HepG2 (cell line): ENCODE measurements at regions not wholly inside any gene's neighbourhood (a gene's known extent, or its start where the extent isn't known, plus 50 kb on each side); places are given as distances from the start of the nearest gene placed in this dataset.

ENCODE experiments used
- ATAC-seq: fragments of 200-7000 bp; cut with Tn5 transposase; 3 replicates; pipeline ENCODE4 v1.9.1; 2020; ENCODE audit warnings: mild to moderate bottlenecking, moderate library complexity
- BruUV-seq: library from RNA; stranded (reverse); fragments of 400-500 nt; replicated peaks from 2 replicates; lab custom pipeline; 2021; lab: Mats Ljungman, UMichigan
- CTCF ChIA-PET: fragments of 300-600 bp; formaldehyde crosslinking; extraction: SDS; loops from one replicate; lab custom pipeline; 2021; ENCODE audit warnings: low total read pairs, inconsistent platforms, low intra/inter-chr PET ratio; lab: Yijun Ruan, JAX
- POLR2A ChIA-PET: fragments of 350-600 bp; sonication (Branson Sonifier 250); formaldehyde crosslinking; loops from one replicate; lab custom pipeline; 2020; ENCODE audit warnings: antibody characterized with exemption, inconsistent platforms; lab: Yijun Ruan, JAX
- DNase-seq: peaks from one replicate; pipeline ENCODE4 v3.0.0-alpha.2; 2015; ENCODE audit warnings: low spot score
- FAIRE-seq: peaks from 3 replicates; lab custom pipeline; 2011; peaks lifted over from hg19 to GRCh38; lab: Jason Lieb, UNC
- H2AFZ ChIP-seq: one replicate; pipeline ENCODE4 v1.6.1; 2011; ENCODE audit warnings: low read length, inconsistent platforms
- H3K27ac ChIP-seq: fragments of 300-600 bp; 3 replicates; pipeline ENCODE4 v1.8.0; 2011; ENCODE audit warnings: mixed run types, mild to moderate bottlenecking, mixed read lengths, low read length, inconsistent platforms; ENCODE audit not compliant: insufficient read depth; ENCODE audit errors: extremely low read length
- H3K27me3 ChIP-seq, 2 experiments: fragments of 200-600 bp in 1 of 2; 2 replicates in 1 of 2; 3 replicates in 1 of 2; pipeline versions ENCODE4 v1.6.0 to v1.8.0; 2011; ENCODE audit warnings: low read length in 2 of 2, mild to moderate bottlenecking in 2 of 2, moderate library complexity in 2 of 2, inconsistent platforms in 1 of 2; ENCODE audit not compliant: insufficient read depth in 2 of 2, control insufficient read depth in 1 of 2
- H3K36me3 ChIP-seq, 2 experiments: fragments of 200-600 bp in 1 of 2; replicated peaks in 1 of 2; 2 replicates in 1 of 2; 3 replicates in 1 of 2; pipeline versions ENCODE4 v1.5.1 to v1.8.0; 2011; ENCODE audit warnings: low read length in 2 of 2, inconsistent platforms in 1 of 2; ENCODE audit not compliant: insufficient read depth in 2 of 2, control insufficient read depth in 1 of 2
- H3K4me1 ChIP-seq: 2 replicates; pipeline ENCODE4 v1.5.1; 2012; ENCODE audit warnings: low read length, inconsistent platforms; ENCODE audit not compliant: insufficient read depth
- H3K4me2 ChIP-seq: 2 replicates; pipeline ENCODE4 v1.6.0; 2011; ENCODE audit warnings: low read depth, low read length, inconsistent platforms
- H3K4me3 ChIP-seq, 3 experiments: fragments of 200-600 bp in 1 of 3; sonication (generic), shearing (Covaris generic) in 1 of 3; replicated peaks in 1 of 3; 2 replicates each; pipeline ENCODE4 v1.5.1; 2011 to 2016; ENCODE audit warnings: low read length in 3 of 3, inconsistent platforms in 2 of 3, low read depth in 2 of 3, mild to moderate bottlenecking in 2 of 3, control low read depth in 1 of 3, mixed read lengths in 1 of 3; ENCODE audit not compliant: insufficient read depth in 1 of 3
- H3K79me2 ChIP-seq: one replicate; pipeline ENCODE4 v1.6.1; 2011; ENCODE audit warnings: low read length, inconsistent platforms; ENCODE audit not compliant: insufficient read depth
- H3K9ac ChIP-seq: 2 replicates; pipeline ENCODE4 v1.6.0; 2011; ENCODE audit warnings: mild to moderate bottlenecking, low read depth, low read length, inconsistent platforms; ENCODE audit not compliant: insufficient read depth
- H3K9me3 ChIP-seq: 2 replicates; pipeline ENCODE4 v1.5.1; 2012; ENCODE audit warnings: mild to moderate bottlenecking, low read length
- H4K20me1 ChIP-seq: 2 replicates; pipeline ENCODE4 v1.6.0; 2011; ENCODE audit warnings: inconsistent platforms, mild to moderate bottlenecking, low read length, moderate library complexity; ENCODE audit not compliant: insufficient read depth
- BORCS8-MEF2B ChIP-seq: sonication (generic); formaldehyde crosslinking; IDR thresholded peaks from 2 replicates; pipeline ENCODE4 v1.8.0; 2022; ENCODE audit warnings: mild to moderate bottlenecking, missing genetic modification reagents
- EHMT2 ChIP-seq: fragments of 200-600 bp; sonication (generic); IDR thresholded peaks from 2 replicates; pipeline ENCODE4 v1.7.0; 2017; ENCODE audit warnings: antibody characterized with exemption, low read depth, low read length, borderline replicate concordance
- ETV6 ChIP-seq: sonication (generic); formaldehyde crosslinking; conservative IDR thresholded peaks from 2 replicates; pipeline ENCODE4 v1.4.0; 2020; ENCODE audit warnings: missing genetic modification reagents
- GPBP1L1 ChIP-seq: sonication (generic); formaldehyde crosslinking; IDR thresholded peaks from 2 replicates; pipeline ENCODE4 v1.5.0; 2020; ENCODE audit warnings: mild to moderate bottlenecking, missing genetic modification reagents
- MIER2 ChIP-seq: IDR thresholded peaks from 2 replicates; pipeline ENCODE4 v1.6.1; 2016; ENCODE audit warnings: missing biosample characterization, missing genetic modification reagents
- MIXL1 ChIP-seq: IDR thresholded peaks from 2 replicates; pipeline ENCODE4 v1.6.1; 2016
- MXI1 ChIP-seq: IDR thresholded peaks from 3 replicates; pipeline ENCODE4 v1.6.1; 2012; ENCODE audit warnings: low read depth, low read length, inconsistent platforms, borderline replicate concordance
- NFE2L2 ChIP-seq: fragments of 150-350 bp; IDR thresholded peaks from 2 replicates; pipeline ENCODE4 v1.6.1; 2014; ENCODE audit warnings: low read length
- NFRKB ChIP-seq: fragments of 450-650 bp; IDR thresholded peaks from 2 replicates; pipeline ENCODE4 v1.6.1; 2017
- REST ChIP-seq, 2 experiments: IDR thresholded peaks; 2 replicates each; pipeline ENCODE4 v1.6.1; 2011 to 2012; ENCODE audit warnings: low read length in 2 of 2, borderline replicate concordance in 1 of 2, low read depth in 1 of 2, mild to moderate bottlenecking in 1 of 2, moderate library complexity in 1 of 2
- RNF2 ChIP-seq: fragments of 450-650 bp; conservative IDR thresholded peaks from 2 replicates; pipeline ENCODE4 v1.6.1; 2016; ENCODE audit warnings: low read depth
- SRY ChIP-seq: sonication (generic); formaldehyde crosslinking; IDR thresholded peaks from 2 replicates; pipeline ENCODE4 v1.8.0; 2022; ENCODE audit warnings: mild to moderate bottlenecking, missing genetic modification reagents
- ZBTB43 ChIP-seq: sonication (generic); formaldehyde crosslinking; conservative IDR thresholded peaks from 2 replicates; pipeline ENCODE4 v1.4.0; 2020; ENCODE audit warnings: missing genetic modification reagents
- ZNF143 ChIP-seq: sonication (generic); formaldehyde crosslinking; IDR thresholded peaks from 2 replicates; pipeline ENCODE4 v1.4.0; 2020; ENCODE audit warnings: missing genetic modification reagents
- ZNF224 ChIP-seq: sonication (generic); formaldehyde crosslinking; IDR thresholded peaks from 2 replicates; pipeline ENCODE4 v1.5.0; 2020; ENCODE audit warnings: mild to moderate bottlenecking, missing genetic modification reagents
- ZNF883 ChIP-seq: sonication (generic); formaldehyde crosslinking; IDR thresholded peaks from 2 replicates; pipeline ENCODE4 v1.5.1; 2020; ENCODE audit warnings: mild to moderate bottlenecking, missing genetic modification reagents; ENCODE audit errors: not compliant biosample characterization
- WGBS: methylation state at CpG from one replicate; pipeline ENCODE4 v1.1.6; 2017; ENCODE audit warnings: low lambda C conversion rate; 5-methylcytosine and 5-hydroxymethylcytosine counted together
- in situ Hi-C: cut with HindIII; loops from 2 replicates; pipeline ENCODE4 v1.10.0; 2017; ENCODE audit warnings: low pct_unique_long_range_greater_than_20kb; ENCODE audit not compliant: extremely low pct_ligation_motif_present
- intact Hi-C: fragments of 100-400 bp; cut with micrococcal nuclease; formaldehyde crosslinking; loops from one replicate; pipeline ENCODE4 v1.10.0; 2022; ENCODE audit not compliant: unreplicated experiment

GRCh38 chr10:130737186-130737585 is 574.3 kb downstream of the TCERG1L start:
- no peak overlapping the region for H2AFZ ChIP-seq
- H3K79me2 ChIP-seq, result no peaks in the 10 kb centered on the region
- H3K27me3 ChIP-seq, result peaks cover 0 to 5% of the 10 kb centered on the region in 2 experiments; a peak in 1 of 5 replicates
- H3K4me2 ChIP-seq, result no peak overlapping the region
- WGBS, result 5% methylated on average over 2 of the region's 2 CpGs
- BruUV-seq, result no TSS peak
- ATAC-seq (no peak), FAIRE-seq (no peak), DNase-seq (no peak)
- no peak overlapping the region for H3K4me3 ChIP-seq
- no peak for TF ChIP-seq MXI1
- TF ChIP-seq SRY (CRISPR knock-in tag), result no peak
- TF ChIP-seq BORCS8-MEF2B (CRISPR knock-in tag), result no peak
- no peak for TF ChIP-seq MIXL1 (CRISPR knock-in tag)
- no peak for TF ChIP-seq ZNF883
- H3K9ac ChIP-seq, result no peak overlapping the region
- ChIA-PET POLR2A (no interaction called here), CTCF (no interaction called here)
- H3K4me1 ChIP-seq, result no peaks in the 10 kb centered on the region
- no peak overlapping the region for H3K27ac ChIP-seq
- H3K36me3 ChIP-seq, result no peaks in the 10 kb centered on the region
- H3K9me3 ChIP-seq, result no peaks in the 10 kb centered on the region
- intact Hi-C loops (no loop called here), in situ Hi-C loops (no loop called here)
- H4K20me1 ChIP-seq, result no peaks in the 10 kb centered on the region

GRCh38 chr10:130737621-130738020 is 573.9 kb downstream of the TCERG1L start:
- BruUV-seq, result no TSS peak
- 0% methylated on average over 5 of the region's 5 CpGs for WGBS
- in situ Hi-C loops (no loop called here), intact Hi-C loops (no loop called here)
- no peak overlapping the region for H3K4me2 ChIP-seq
- no peak overlapping the region for H3K9ac ChIP-seq
- H3K27ac ChIP-seq, result no peak overlapping the region
- no peaks in the 10 kb centered on the region for H3K79me2 ChIP-seq
- no peak for FAIRE-seq
- no peak for ATAC-seq
- no peaks in the 10 kb centered on the region for H3K9me3 ChIP-seq
- H2AFZ ChIP-seq, result no peak overlapping the region
- DNase-seq, result no peak
- no peaks in the 10 kb centered on the region for H4K20me1 ChIP-seq
- CTCF ChIA-PET, result no interaction called here
- peaks cover 0 to 7% of the 10 kb centered on the region in 2 experiments; a peak in 1 of 5 replicates for H3K27me3 ChIP-seq
- H3K4me1 ChIP-seq, result no peaks in the 10 kb centered on the region
- H3K36me3 ChIP-seq, result no peaks in the 10 kb centered on the region
- H3K4me3 ChIP-seq, result no peak overlapping the region
- POLR2A ChIA-PET, result no interaction called here
- no peak for TF ChIP-seq NFRKB
- TF ChIP-seq ZBTB43 (CRISPR knock-in tag), result no peak
- no peak for TF ChIP-seq RNF2
- no peak for TF ChIP-seq GPBP1L1
- no peak for TF ChIP-seq ZNF143 (CRISPR knock-in tag)
- peak; percentile 79 for TF ChIP-seq EHMT2
- TF ChIP-seq ETV6 (CRISPR knock-in tag), result no peak
- TF ChIP-seq REST (IDR thresholded peaks at IDR 0.05; ENCODE audit: borderline replicate concordance in 1 of 2, low read depth in 1 of 2, low read length in 2 of 2), result peak; percentile 67 to 93
- TF ChIP-seq NFE2L2, result no peak
- no peak for TF ChIP-seq ZNF224 (CRISPR knock-in tag)
- peak; percentile 96 for TF ChIP-seq MIER2 (CRISPR knock-in tag)
